PC-9 (cell line): ENCODE measurements at regions not wholly inside any gene's neighbourhood (a gene's known extent, or its start where the extent isn't known, plus 50 kb on each side); places are given as distances from the start of the nearest gene placed in this dataset.

ENCODE experiments used
- BruUV-seq: library from RNA; stranded (reverse); fragments of 400-500 nt; replicated peaks from 2 replicates; lab custom pipeline; 2021; lab: Mats Ljungman, UMichigan
- CTCF ChIA-PET: fragments of 300-600 bp; sonication (Branson Sonifier 250); formaldehyde crosslinking; loops from one replicate; lab custom pipeline; 2022; ENCODE audit warnings: antibody characterized with exemption; lab: Charles Lee
- POLR2A ChIA-PET: fragments of 300-600 bp; sonication (Branson Sonifier 250); formaldehyde crosslinking; loops from one replicate; lab custom pipeline; 2022; ENCODE audit warnings: antibody characterized with exemption; ENCODE audit not compliant: unreplicated experiment; lab: Charles Lee
- DNase-seq, 2 experiments: peaks; one replicate each; pipeline versions ENCODE4 v3.0.0 to v3.0.0-alpha.2; 2015 to 2022; ENCODE audit warnings: mixed read lengths in 1 of 2
- H2AFZ ChIP-seq: fragments of 200-600 bp; sonication (generic); 2 replicates; pipeline ENCODE4 v1.8.1; 2017; ENCODE audit warnings: antibody characterized with exemption
- H3F3A ChIP-seq: fragments of 200-600 bp; sonication (generic); 2 replicates; pipeline ENCODE4 v1.8.1; 2017; ENCODE audit warnings: antibody characterized with exemption, mild to moderate bottlenecking, low read depth; ENCODE audit not compliant: insufficient read depth
- H3K27ac ChIP-seq: fragments of 200-600 bp; sonication (generic); 2 replicates; pipeline ENCODE4 v1.6.1; 2016; ENCODE audit warnings: mixed run types
- H3K27me3 ChIP-seq: fragments of 200-600 bp; sonication (generic); 2 replicates; pipeline ENCODE4 v1.6.1; 2016; ENCODE audit warnings: low read depth, mixed run types; ENCODE audit not compliant: insufficient read depth
- H3K36me3 ChIP-seq: fragments of 200-600 bp; sonication (generic); 2 replicates; pipeline ENCODE4 v1.6.1; 2016; ENCODE audit warnings: low read depth, mixed run types
- H3K4me1 ChIP-seq: fragments of 200-600 bp; sonication (generic); replicated peaks from 2 replicates; pipeline ENCODE4 v1.6.1; 2016; ENCODE audit warnings: mixed run types; ENCODE audit not compliant: insufficient read depth
- H3K4me2 ChIP-seq: fragments of 200-600 bp; sonication (generic); 2 replicates; pipeline ENCODE4 v1.6.1; 2017; ENCODE audit warnings: mixed run types
- H3K4me3 ChIP-seq: fragments of 200-600 bp; sonication (generic); 2 replicates; pipeline ENCODE4 v1.6.1; 2016; ENCODE audit warnings: mixed run types
- H3K79me2 ChIP-seq: fragments of 200-600 bp; sonication (generic); 2 replicates; pipeline ENCODE4 v1.6.1; 2017; ENCODE audit warnings: low read depth, mixed run types
- H3K9me2 ChIP-seq: fragments of 200-600 bp; sonication (generic); 2 replicates; pipeline ENCODE4 v1.8.1; 2017; ENCODE audit warnings: mild to moderate bottlenecking; ENCODE audit not compliant: insufficient read depth
- H3K9me3 ChIP-seq: fragments of 200-600 bp; sonication (generic); 2 replicates; pipeline ENCODE4 v1.8.1; 2016; ENCODE audit warnings: low read depth; ENCODE audit not compliant: insufficient read depth
- H4K20me1 ChIP-seq: fragments of 200-600 bp; sonication (generic); 2 replicates; pipeline ENCODE4 v1.8.1; 2017; ENCODE audit not compliant: insufficient read depth
- EZH2 ChIP-seq: fragments of 200-600 bp; sonication (generic); IDR thresholded peaks from 2 replicates; pipeline ENCODE4 v1.8.0; 2017; ENCODE audit warnings: antibody characterized with exemption, low read depth
- intact Hi-C: fragments of 100-400 bp; cut with micrococcal nuclease; formaldehyde crosslinking; loops from one replicate; pipeline ENCODE4 v1.10.0; 2022; ENCODE audit not compliant: unreplicated experiment
- TF ChIP-seq, protein P1 (sequence below): fragments of 200-600 bp; sonication (generic); conservative IDR thresholded peaks from 2 replicates; pipeline ENCODE4 v1.6.1; 2017; ENCODE audit warnings: mixed run types, antibody characterized with exemption, mild to moderate bottlenecking, moderate library complexity

DNA sequence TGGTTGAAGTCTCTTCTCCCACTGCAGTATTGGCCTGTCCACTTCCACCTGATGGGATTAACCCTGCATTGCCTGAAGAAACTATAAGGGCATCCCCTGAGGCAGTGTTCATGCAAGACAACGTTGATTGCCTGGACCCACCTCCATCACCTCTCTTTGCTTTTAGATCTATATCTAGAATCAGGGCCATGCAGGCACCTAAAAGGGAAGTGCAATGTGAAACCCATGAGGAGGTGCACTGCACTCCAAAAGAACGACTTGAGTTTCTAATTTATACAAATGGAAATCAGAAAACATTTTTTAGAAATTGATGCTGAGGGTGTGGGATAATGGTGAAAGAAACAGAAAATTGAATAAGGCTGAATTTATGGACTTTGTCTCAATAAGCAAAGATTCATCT lies 694.4 kb downstream of the TRAM1L1 start:
- no peaks in the 10 kb centered on the region for H3K27me3 ChIP-seq
- H4K20me1 ChIP-seq, result no peaks in the 10 kb centered on the region
- no peak overlapping the region for H3K4me3 ChIP-seq
- intact Hi-C loops, result no loop called here
- ChIA-PET CTCF (no interaction called here), POLR2A (interaction anchor here (0.7 kb wide), 1 partner anchor 694 kb away, joined by 3 read pairs; the partner anchor contains the start of gene TRAM1L1)
- no peak overlapping the region for H2AFZ ChIP-seq
- TF ChIP-seq, protein P1, sequence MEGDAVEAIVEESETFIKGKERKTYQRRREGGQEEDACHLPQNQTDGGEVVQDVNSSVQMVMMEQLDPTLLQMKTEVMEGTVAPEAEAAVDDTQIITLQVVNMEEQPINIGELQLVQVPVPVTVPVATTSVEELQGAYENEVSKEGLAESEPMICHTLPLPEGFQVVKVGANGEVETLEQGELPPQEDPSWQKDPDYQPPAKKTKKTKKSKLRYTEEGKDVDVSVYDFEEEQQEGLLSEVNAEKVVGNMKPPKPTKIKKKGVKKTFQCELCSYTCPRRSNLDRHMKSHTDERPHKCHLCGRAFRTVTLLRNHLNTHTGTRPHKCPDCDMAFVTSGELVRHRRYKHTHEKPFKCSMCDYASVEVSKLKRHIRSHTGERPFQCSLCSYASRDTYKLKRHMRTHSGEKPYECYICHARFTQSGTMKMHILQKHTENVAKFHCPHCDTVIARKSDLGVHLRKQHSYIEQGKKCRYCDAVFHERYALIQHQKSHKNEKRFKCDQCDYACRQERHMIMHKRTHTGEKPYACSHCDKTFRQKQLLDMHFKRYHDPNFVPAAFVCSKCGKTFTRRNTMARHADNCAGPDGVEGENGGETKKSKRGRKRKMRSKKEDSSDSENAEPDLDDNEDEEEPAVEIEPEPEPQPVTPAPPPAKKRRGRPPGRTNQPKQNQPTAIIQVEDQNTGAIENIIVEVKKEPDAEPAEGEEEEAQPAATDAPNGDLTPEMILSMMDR, result no peak
- no peak for TF ChIP-seq EZH2
- no peaks in the 10 kb centered on the region for H3K9me2 ChIP-seq
- H3K79me2 ChIP-seq, result no peaks in the 10 kb centered on the region
- BruUV-seq, result no TSS peak
- no peak for DNase-seq
- H3K36me3 ChIP-seq, result no peaks in the 10 kb centered on the region
- no peaks in the 10 kb centered on the region for H3K9me3 ChIP-seq
- H3F3A ChIP-seq, result no peaks in the 10 kb centered on the region
- no peak overlapping the region for H3K4me2 ChIP-seq
- H3K27ac ChIP-seq, result no peak overlapping the region
- H3K4me1 ChIP-seq, result no peaks in the 10 kb centered on the region

DNA sequence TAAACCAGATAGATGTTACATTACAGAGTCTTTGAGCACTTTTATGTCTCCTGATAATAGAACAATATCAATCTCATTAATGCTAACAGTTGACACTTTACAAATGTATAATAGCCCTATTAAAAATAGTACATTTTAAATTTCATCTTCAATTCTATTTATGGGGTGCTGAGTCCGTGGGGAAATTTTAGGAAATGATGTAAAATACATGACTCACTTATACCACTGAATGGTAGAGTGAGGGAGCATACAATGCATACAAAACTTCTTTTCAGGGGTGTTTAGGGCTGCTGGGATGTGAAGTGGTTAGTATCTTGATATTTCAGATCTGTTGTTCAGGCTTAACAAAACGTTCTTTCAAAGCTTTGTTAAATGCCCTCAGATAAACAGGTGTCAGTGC lies 696.2 kb downstream of the TRAM1L1 start:
- intact Hi-C loops, result no loop called here
- no peak overlapping the region for H3K4me3 ChIP-seq
- DNase-seq, result no peak
- no peaks in the 10 kb centered on the region for H3K4me1 ChIP-seq
- POLR2A ChIA-PET, result no interaction called here
- H3K79me2 ChIP-seq, result no peaks in the 10 kb centered on the region
- TF ChIP-seq, protein P1, result no peak
- TF ChIP-seq EZH2, result no peak
- H4K20me1 ChIP-seq, result no peaks in the 10 kb centered on the region
- no peaks in the 10 kb centered on the region for H3F3A ChIP-seq
- H3K4me2 ChIP-seq, result no peak overlapping the region
- H3K36me3 ChIP-seq, result no peaks in the 10 kb centered on the region
- no peak overlapping the region for H2AFZ ChIP-seq
- no peaks in the 10 kb centered on the region for H3K9me3 ChIP-seq
- CTCF ChIA-PET, result no interaction called here
- no TSS peak for BruUV-seq
- H3K27me3 ChIP-seq, result no peaks in the 10 kb centered on the region
- no peaks in the 10 kb centered on the region for H3K9me2 ChIP-seq
- H3K27ac ChIP-seq, result no peak overlapping the region

DNA sequence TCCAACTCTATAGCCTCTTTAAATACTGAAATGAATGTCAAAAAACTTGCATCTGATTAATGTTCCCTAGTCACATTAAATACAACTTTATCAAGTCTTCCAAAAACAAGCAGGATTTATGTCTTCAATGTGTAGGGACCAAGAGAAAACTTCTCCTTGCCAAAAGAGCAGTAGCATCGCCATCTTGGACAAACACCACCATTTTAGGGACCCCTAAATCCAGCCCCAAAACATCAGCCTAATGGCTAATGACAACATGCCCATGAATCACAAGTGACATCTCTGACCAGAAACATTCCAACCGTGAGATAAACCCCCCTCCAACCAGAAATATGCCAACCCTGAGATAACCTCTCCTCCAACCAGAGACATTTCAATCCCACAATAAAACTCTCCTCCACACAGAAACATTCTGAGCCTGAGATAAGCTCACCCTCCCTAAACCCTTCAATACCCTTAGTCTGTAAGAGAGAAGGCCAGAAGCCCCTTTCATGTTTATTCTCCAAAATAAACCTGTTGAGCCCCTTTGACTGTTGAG lies 697.4 kb downstream of the TRAM1L1 start:
- Histone ChIP-seq H4K20me1 (no peaks in the 10 kb centered on the region), H3K4me2 (no peak overlapping the region), H3K79me2 (no peaks in the 10 kb centered on the region), H3K4me3 (no peak overlapping the region), H3F3A (no peaks in the 10 kb centered on the region), H3K27me3 (no peaks in the 10 kb centered on the region), H3K36me3 (no peaks in the 10 kb centered on the region), H3K27ac (no peak overlapping the region), H3K9me3 (no peaks in the 10 kb centered on the region), H3K9me2 (no peaks in the 10 kb centered on the region), H2AFZ (no peak overlapping the region), H3K4me1 (no peaks in the 10 kb centered on the region)
- TF ChIP-seq EZH2, result no peak
- TF ChIP-seq, protein P1, result no peak
- BruUV-seq, result no TSS peak
- DNase-seq, result no peak
- intact Hi-C loops, result no loop called here
- ChIA-PET POLR2A (no interaction called here), CTCF (no interaction called here)
